ENCODE measurements at regions not wholly inside any gene's neighbourhood (a gene's known extent, or its start where the extent isn't known, plus 50 kb on each side); places are given as distances from the start of the nearest gene placed in this dataset.

- H3K4me3 Mint-ChIP-seq, result no peak overlapping the region
- no peaks in the 10 kb centered on the region for H3K4me1 Mint-ChIP-seq
- peaks cover 4% of the 10 kb centered on the region for H3K27me3 Mint-ChIP-seq (ENCODE audit: low read depth)
- H3K9me3 Mint-ChIP-seq, result peaks cover 11% of the 10 kb centered on the region
- no peak for TF ChIP-seq CTCF (conservative IDR thresholded peaks at IDR 0.05)
- no peak overlapping the region for H3K27ac Mint-ChIP-seq (ENCODE audit: unreplicated experiment)
- H3K36me3 Mint-ChIP-seq (ENCODE audit: low read depth), result no peaks in the 10 kb centered on the region
- no peak for DNase-seq (ENCODE audit: low read depth, low spot score)
Measured at GRCh38 chr12:62158461-62159360, 101.5 kb upstream of the USP15 start.

- no peaks in the 10 kb centered on the region for H3K4me1 Mint-ChIP-seq
- peaks cover 3% of the 10 kb centered on the region for H3K27me3 Mint-ChIP-seq (ENCODE audit: low read depth)
- H3K4me3 Mint-ChIP-seq, result no peak overlapping the region
- TF ChIP-seq CTCF (conservative IDR thresholded peaks at IDR 0.05), result no peak
- no peak overlapping the region for H3K27ac Mint-ChIP-seq (ENCODE audit: unreplicated experiment)
- H3K36me3 Mint-ChIP-seq (ENCODE audit: low read depth), result no peaks in the 10 kb centered on the region
- H3K9me3 Mint-ChIP-seq, result peaks cover 6% of the 10 kb centered on the region
- no peak for DNase-seq (ENCODE audit: low read depth, low spot score)
Measured at GRCh38 chr12:62162214-62162613, 98.0 kb upstream of the USP15 start.

- Mint-ChIP-seq H3K4me3 (no peak overlapping the region), H3K27me3 (ENCODE audit: low read depth) (peaks cover 3% of the 10 kb centered on the region), H3K4me1 (no peaks in the 10 kb centered on the region), H3K36me3 (ENCODE audit: low read depth) (no peaks in the 10 kb centered on the region), H3K27ac (ENCODE audit: unreplicated experiment) (no peak overlapping the region), H3K9me3 (peaks cover 6% of the 10 kb centered on the region)
- no peak for DNase-seq (ENCODE audit: low read depth, low spot score)
- no peak for TF ChIP-seq CTCF (conservative IDR thresholded peaks at IDR 0.05)
Measured at GRCh38 chr12:62163368-62163767, 96.8 kb upstream of the USP15 start.

- no peak for DNase-seq (ENCODE audit: low read depth, low spot score)
- peaks cover 6% of the 10 kb centered on the region for H3K9me3 Mint-ChIP-seq
- no peak overlapping the region for H3K27ac Mint-ChIP-seq (ENCODE audit: unreplicated experiment)
- H3K4me3 Mint-ChIP-seq, result no peak overlapping the region
- no peak for TF ChIP-seq CTCF (conservative IDR thresholded peaks at IDR 0.05)
- peaks cover 3% of the 10 kb centered on the region for H3K27me3 Mint-ChIP-seq (ENCODE audit: low read depth)
- H3K4me1 Mint-ChIP-seq, result no peaks in the 10 kb centered on the region
- no peaks in the 10 kb centered on the region for H3K36me3 Mint-ChIP-seq (ENCODE audit: low read depth)
Measured at GRCh38 chr12:62164036-62164435, 96.2 kb upstream of the USP15 start.

GRCh38 chr12:62166525-62166924, 93.7 kb upstream of the USP15 start:
- H3K9me3 Mint-ChIP-seq, result no peaks in the 10 kb centered on the region
- no peaks in the 10 kb centered on the region for H3K36me3 Mint-ChIP-seq (ENCODE audit: low read depth)
- H3K27ac Mint-ChIP-seq (ENCODE audit: unreplicated experiment), result no peak overlapping the region
- DNase-seq (ENCODE audit: low read depth, low spot score), result no peak
- TF ChIP-seq CTCF (conservative IDR thresholded peaks at IDR 0.05), result no peak
- no peaks in the 10 kb centered on the region for H3K4me1 Mint-ChIP-seq
- no peak overlapping the region for H3K4me3 Mint-ChIP-seq
- H3K27me3 Mint-ChIP-seq (ENCODE audit: low read depth), result peaks cover 3% of the 10 kb centered on the region
